GM06990 (cell line): ENCODE measurements at regions not wholly inside any gene's neighbourhood (a gene's known extent, or its start where the extent isn't known, plus 50 kb on each side); places are given as distances from the start of the nearest gene placed in this dataset.

ENCODE experiments used
- DNase-seq: peaks from one replicate; pipeline ENCODE4 v3.0.0-alpha.2; 2011; ENCODE audit not compliant: insufficient read length; ENCODE audit errors: extremely low read depth
- H3K27me3 ChIP-seq: replicated peaks from 2 replicates; pipeline ENCODE4 v1.6.0; 2011; ENCODE audit warnings: low read length; ENCODE audit not compliant: control insufficient read depth, insufficient read depth
- H3K36me3 ChIP-seq: 2 replicates; pipeline ENCODE4 v1.5.1; 2011; ENCODE audit warnings: low read length; ENCODE audit not compliant: control insufficient read depth, insufficient read depth
- H3K4me3 ChIP-seq: replicated peaks from 2 replicates; pipeline ENCODE4 v1.5.1; 2011; ENCODE audit warnings: low read depth, mild to moderate bottlenecking, control low read depth, low read length
- TF ChIP-seq, protein P1 (sequence below): IDR thresholded peaks from 2 replicates; pipeline ENCODE4 v1.5.1; 2011; ENCODE audit warnings: low read length, control low read depth, mild to moderate bottlenecking, inconsistent platforms; ENCODE audit not compliant: insufficient read depth, poor library complexity, severe bottlenecking

GRCh38 chr2:6314218-6314960 is 551.3 kb downstream of the CMPK2 start:
- no peak overlapping the region for H3K4me3 ChIP-seq
- H3K27me3 ChIP-seq: no peaks in the 10 kb centered on the region
- TF ChIP-seq, protein P1, sequence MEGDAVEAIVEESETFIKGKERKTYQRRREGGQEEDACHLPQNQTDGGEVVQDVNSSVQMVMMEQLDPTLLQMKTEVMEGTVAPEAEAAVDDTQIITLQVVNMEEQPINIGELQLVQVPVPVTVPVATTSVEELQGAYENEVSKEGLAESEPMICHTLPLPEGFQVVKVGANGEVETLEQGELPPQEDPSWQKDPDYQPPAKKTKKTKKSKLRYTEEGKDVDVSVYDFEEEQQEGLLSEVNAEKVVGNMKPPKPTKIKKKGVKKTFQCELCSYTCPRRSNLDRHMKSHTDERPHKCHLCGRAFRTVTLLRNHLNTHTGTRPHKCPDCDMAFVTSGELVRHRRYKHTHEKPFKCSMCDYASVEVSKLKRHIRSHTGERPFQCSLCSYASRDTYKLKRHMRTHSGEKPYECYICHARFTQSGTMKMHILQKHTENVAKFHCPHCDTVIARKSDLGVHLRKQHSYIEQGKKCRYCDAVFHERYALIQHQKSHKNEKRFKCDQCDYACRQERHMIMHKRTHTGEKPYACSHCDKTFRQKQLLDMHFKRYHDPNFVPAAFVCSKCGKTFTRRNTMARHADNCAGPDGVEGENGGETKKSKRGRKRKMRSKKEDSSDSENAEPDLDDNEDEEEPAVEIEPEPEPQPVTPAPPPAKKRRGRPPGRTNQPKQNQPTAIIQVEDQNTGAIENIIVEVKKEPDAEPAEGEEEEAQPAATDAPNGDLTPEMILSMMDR: no peak
- no peaks in the 10 kb centered on the region for H3K36me3 ChIP-seq
- no peak for DNase-seq

- TF ChIP-seq, protein P1: no peak
- H3K36me3 ChIP-seq: no peaks in the 10 kb centered on the region
- H3K27me3 ChIP-seq: no peaks in the 10 kb centered on the region
- no peak for DNase-seq
- no peak overlapping the region for H3K4me3 ChIP-seq
Observed at GRCh38 chr2:6325616-6326015, 540.1 kb downstream of the CMPK2 start.

- TF ChIP-seq, protein P1: no peak
- Histone ChIP-seq H3K36me3 (no peaks in the 10 kb centered on the region), H3K4me3 (no peak overlapping the region), H3K27me3 (no peaks in the 10 kb centered on the region)
- DNase-seq: no peak
Observed at GRCh38 chr2:6326958-6327357, 538.7 kb downstream of the CMPK2 start.

DNA sequence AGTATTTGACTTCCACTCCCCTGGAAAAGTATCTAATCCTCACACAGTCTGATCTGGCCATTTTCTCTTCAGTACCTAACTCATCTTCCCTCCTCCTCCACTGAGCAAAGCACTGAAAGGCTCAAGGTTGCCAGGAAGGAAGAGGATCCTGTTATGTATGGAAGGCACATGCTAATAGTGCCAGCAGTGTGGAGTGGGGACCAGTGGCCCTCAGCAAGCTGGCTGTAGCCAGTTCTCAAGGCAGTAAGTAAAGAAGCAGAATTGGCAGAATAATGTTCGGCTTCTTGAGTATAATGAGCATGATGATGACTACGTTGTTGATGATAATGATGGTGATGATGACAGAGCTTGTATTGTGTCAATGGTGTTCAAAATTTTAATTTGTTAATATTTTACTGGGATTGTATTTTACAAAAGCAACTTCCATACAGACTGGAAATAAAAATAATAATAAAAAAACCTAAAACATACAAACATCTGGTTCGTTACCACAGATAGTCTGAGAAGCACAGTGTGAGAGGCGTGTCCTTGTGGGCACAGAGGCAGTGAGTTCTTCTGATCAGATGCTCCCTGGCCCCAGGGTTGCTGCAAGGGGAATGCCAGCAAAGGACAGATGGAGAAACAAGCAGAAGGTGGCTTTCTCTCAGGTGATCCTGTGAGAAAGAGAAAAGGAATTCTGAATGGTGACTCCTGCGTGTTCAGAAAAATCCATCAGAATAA is 528.8 kb downstream of the CMPK2 start:
- DNase-seq: no peak
- no peak overlapping the region for H3K4me3 ChIP-seq
- TF ChIP-seq, protein P1: no peak

GRCh38 chr2:6337472-6337820 is 528.3 kb downstream of the CMPK2 start:
- TF ChIP-seq, protein P1: no peak
- no peaks in the 10 kb centered on the region for H3K36me3 ChIP-seq
- no peaks in the 10 kb centered on the region for H3K27me3 ChIP-seq
- no peak for DNase-seq
- H3K4me3 ChIP-seq: no peak overlapping the region

More for the DNA sequence above, 528.8 kb downstream of the CMPK2 start:
- Histone ChIP-seq H3K27me3 (no peaks in the 10 kb centered on the region), H3K36me3 (no peaks in the 10 kb centered on the region)
